ENCODE measurements at regions not wholly inside any gene's neighbourhood (a gene's known extent, or its start where the extent isn't known, plus 50 kb on each side); places are given as distances from the start of the nearest gene placed in this dataset.

- no peak for DNase-seq
Measured at GRCh38 chr11:71309181-71309580, 56.8 kb upstream of the SHANK2 start.

- no peak for DNase-seq
Measured at GRCh38 chr11:71307811-71308645, 55.7 kb upstream of the SHANK2 start.

- DNase-seq = no peak
Measured at GRCh38 chr11:71305451-71306125, 53.2 kb upstream of the SHANK2 start.

- no peak for DNase-seq
Measured at GRCh38 chr11:71305041-71305440, 52.7 kb upstream of the SHANK2 start.

- DNase-seq = no peak
Measured at GRCh38 chr11:71304491-71304890, 52.1 kb upstream of the SHANK2 start.

- no peak for DNase-seq
Measured at GRCh38 chr11:71304045-71304444, 51.7 kb upstream of the SHANK2 start.

GRCh38 chr11:71302911-71303310 is 50.5 kb upstream of the SHANK2 start:
- no peak for DNase-seq

DNA sequence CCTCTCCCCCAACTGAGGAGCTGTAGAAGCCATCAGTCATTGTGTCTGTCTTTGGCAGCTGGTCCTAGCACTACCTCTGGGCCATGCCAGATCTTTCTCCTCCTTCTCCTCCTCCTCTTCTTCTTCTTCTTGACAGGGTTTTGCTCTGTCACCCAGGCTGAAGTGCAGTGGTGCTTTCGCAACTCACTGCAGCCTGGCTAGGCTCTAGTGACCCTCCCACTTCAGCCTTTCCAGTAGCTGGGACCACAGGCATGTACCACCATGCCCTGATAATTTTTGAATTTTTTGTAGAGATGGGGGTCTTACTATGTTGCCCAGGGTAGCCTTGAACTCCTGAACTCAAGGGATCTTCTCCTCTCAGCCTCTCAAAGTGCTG is 50.1 kb upstream of the SHANK2 start:
- no peak for DNase-seq

Data from activated CD4-positive, alpha-beta T cell treated with anti-CD3 and anti-CD28 coated beads, Interleukin-2, Interleukin-6, amounts not matched to agents 100 ng/mL and 50 ng/mL, durations not matched to agents 16 hours and 8 hours (primary cell).